ENCODE measurements at regions not wholly inside any gene's neighbourhood (a gene's known extent, or its start where the extent isn't known, plus 50 kb on each side); places are given as distances from the start of the nearest gene placed in this dataset.

DNA sequence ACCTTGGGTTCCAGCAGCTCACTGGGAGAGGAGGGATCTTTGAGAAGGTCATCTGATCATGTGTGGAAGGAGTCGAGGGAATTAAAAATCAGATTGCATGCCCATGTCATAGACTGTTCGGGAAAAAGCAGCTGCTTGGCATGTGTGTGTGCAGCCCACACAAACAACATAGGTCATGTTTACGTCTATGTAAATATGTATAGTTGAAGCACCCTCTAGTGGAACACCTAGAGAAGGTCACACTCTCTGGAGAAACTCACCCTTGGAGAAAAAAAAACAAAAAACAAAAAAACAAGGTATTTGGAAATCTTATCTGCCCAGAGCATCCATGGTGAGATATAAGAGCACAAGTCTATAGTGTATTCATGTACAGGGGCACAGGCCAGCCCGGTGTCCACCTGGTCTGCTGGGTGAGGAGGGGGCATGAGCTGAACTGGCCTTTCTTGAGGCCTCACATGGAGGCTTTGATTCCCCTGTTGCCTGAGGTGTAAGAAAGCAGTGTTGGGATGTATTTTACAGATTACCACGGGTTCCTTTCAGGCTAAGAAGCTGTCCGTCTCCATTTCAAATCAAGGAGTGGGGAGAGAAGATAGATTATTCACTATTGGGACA is 98.0 kb downstream of the NPY start:
- peak; percentile 41; the same call in 1 of the 2 replicates for TF ChIP-seq CTCF (IDR thresholded peaks at IDR 0.05; ENCODE audit: low read depth, low read length)

GRCh38 chr7:24383055-24383454 is 99.1 kb downstream of the NPY start:
- Histone ChIP-seq H3K27me3 (ENCODE audit: control insufficient read depth, insufficient read depth, low read length) (peaks cover 4% of the 10 kb centered on the region), H3K27ac (ENCODE audit: low read depth, low read length) (no peak overlapping the region), H3K9me3 (ENCODE audit: control insufficient read depth, insufficient read depth, low read length) (no peaks in the 10 kb centered on the region), H3K4me3 (ENCODE audit: low read depth, low read length) (no peak overlapping the region)
- CTCF ChIA-PET, result no interaction called here
- no peak for TF ChIP-seq CTCF (IDR thresholded peaks at IDR 0.05; ENCODE audit: low read depth, low read length)
- DNase-seq (ENCODE audit: low read depth, low spot score), result no peak
- POLR2A ChIA-PET, result no interaction called here

More for the DNA sequence above, 98.0 kb downstream of the NPY start:
- Histone ChIP-seq H3K27ac (ENCODE audit: low read depth, low read length) (no peak overlapping the region), H3K27me3 (ENCODE audit: control insufficient read depth, insufficient read depth, low read length) (peaks cover 4% of the 10 kb centered on the region), H3K9me3 (ENCODE audit: control insufficient read depth, insufficient read depth, low read length) (no peaks in the 10 kb centered on the region), H3K4me3 (ENCODE audit: low read depth, low read length) (no peak overlapping the region)
- POLR2A ChIA-PET, result no interaction called here
- CTCF ChIA-PET, result interaction anchor here (0.5 to 2.8 kb wide), 11 partner anchors 9 to 833 kb away, joined by 3 to 28 read pairs (median 4); no protein-coding TSS in a partner anchor
- DNase-seq (ENCODE audit: low read depth, low spot score), result no peak

DNA sequence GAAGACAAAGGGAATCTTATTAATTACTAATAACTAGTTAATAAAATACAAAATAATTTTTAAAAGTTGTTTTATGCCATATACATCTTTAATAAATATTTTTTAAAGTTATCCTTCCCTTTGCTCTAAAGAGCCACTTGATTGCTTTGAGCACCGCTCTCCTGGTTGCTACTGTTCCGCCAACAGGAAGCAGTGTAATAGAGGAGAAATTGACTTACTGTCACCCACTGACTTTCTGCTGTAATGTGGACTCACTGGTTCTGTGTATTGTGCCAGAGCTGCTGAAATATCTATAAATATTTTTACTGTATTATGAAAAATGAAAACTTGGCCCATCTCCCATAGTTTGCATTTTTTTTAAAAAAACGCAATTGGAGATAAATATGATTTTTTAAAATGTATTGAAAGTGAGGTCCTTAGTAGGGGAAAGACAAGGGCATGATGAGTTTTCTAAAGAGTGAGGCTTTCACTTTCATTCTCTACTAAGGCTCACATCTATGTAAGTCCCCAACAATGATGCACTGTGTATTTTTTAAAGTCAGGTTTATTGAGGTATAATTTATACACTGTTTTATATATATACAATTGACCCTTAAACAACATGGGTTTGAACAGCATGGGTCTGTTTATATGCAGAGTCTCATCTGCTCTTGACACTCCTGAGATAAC is 100.5 kb downstream of the NPY start:
- ChIA-PET CTCF (no interaction called here), POLR2A (no interaction called here)
- no peak overlapping the region for H3K27ac ChIP-seq (ENCODE audit: low read depth, low read length)
- H3K4me3 ChIP-seq (ENCODE audit: low read depth, low read length), result no peak overlapping the region
- H3K9me3 ChIP-seq (ENCODE audit: control insufficient read depth, insufficient read depth, low read length), result no peaks in the 10 kb centered on the region
- H3K27me3 ChIP-seq (ENCODE audit: control insufficient read depth, insufficient read depth, low read length), result no peaks in the 10 kb centered on the region
- no peak for TF ChIP-seq CTCF (IDR thresholded peaks at IDR 0.05; ENCODE audit: low read depth, low read length)
- DNase-seq (ENCODE audit: low read depth, low spot score), result no peak

DNA sequence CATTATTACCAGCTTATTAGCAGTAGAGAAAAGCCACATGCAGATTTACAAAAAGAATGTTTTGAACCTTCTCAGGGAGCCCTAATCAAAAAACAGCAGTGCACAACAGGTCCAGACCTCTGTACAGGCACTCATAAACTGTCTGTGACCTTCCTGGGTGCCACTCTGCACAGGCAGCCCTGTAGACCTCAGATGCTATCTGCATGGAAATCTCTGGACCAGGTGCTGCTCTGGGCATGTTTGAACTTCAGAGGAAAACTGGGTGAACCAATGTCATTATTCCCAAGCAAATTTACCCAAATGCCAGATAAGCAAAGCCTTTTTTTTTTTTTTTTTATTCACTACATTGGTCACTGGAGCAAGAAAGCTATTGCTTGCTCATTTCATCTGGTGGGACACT is 104.2 kb downstream of the NPY start:
- Histone ChIP-seq H3K9me3 (ENCODE audit: control insufficient read depth, insufficient read depth, low read length) (no peaks in the 10 kb centered on the region), H3K4me3 (ENCODE audit: low read depth, low read length) (no peak overlapping the region), H3K27ac (ENCODE audit: low read depth, low read length) (no peak overlapping the region), H3K27me3 (ENCODE audit: control insufficient read depth, insufficient read depth, low read length) (no peaks in the 10 kb centered on the region)
- no peak for TF ChIP-seq CTCF (IDR thresholded peaks at IDR 0.05; ENCODE audit: low read depth, low read length)
- ChIA-PET POLR2A (no interaction called here), CTCF (no interaction called here)
- DNase-seq (ENCODE audit: low read depth, low spot score), result no peak

- ChIA-PET POLR2A (no interaction called here), CTCF (interaction anchor here (2.3 kb wide), 1 partner anchor 9 kb away, joined by 8 read pairs; no protein-coding TSS in a partner anchor)
- no peak overlapping the region for H3K4me3 ChIP-seq (ENCODE audit: low read depth, low read length)
- H3K27me3 ChIP-seq (ENCODE audit: control insufficient read depth, insufficient read depth, low read length), result no peaks in the 10 kb centered on the region
- H3K27ac ChIP-seq (ENCODE audit: low read depth, low read length), result no peak overlapping the region
- DNase-seq (ENCODE audit: low read depth, low spot score), result no peak
- no peak for TF ChIP-seq CTCF (IDR thresholded peaks at IDR 0.05; ENCODE audit: low read depth, low read length)
- no peaks in the 10 kb centered on the region for H3K9me3 ChIP-seq (ENCODE audit: control insufficient read depth, insufficient read depth, low read length)
These were observed 106.6 kb downstream of the NPY start for GRCh38 chr7:24390376-24391157.
